AG04449 (cell line): ENCODE measurements at regions not wholly inside any gene's neighbourhood (a gene's known extent, or its start where the extent isn't known, plus 50 kb on each side); places are given as distances from the start of the nearest gene placed in this dataset.

Experiments used
- CTCF ChIA-PET: fragments of 350-600 bp; formaldehyde crosslinking; extraction: SDS; loops from one replicate; lab custom pipeline; 2021; ENCODE audit warnings: antibody characterized with exemption; lab: Yijun Ruan, JAX
- POLR2A ChIA-PET: fragments of 400-600, 350-600 bp; formaldehyde crosslinking; extraction: SDS; loops from one replicate; lab custom pipeline; 2020; ENCODE audit warnings: antibody characterized with exemption, inconsistent platforms; lab: Yijun Ruan, JAX
- DNase-seq: peaks from one replicate; pipeline ENCODE4 v3.0.0-alpha.2; 2010; ENCODE audit warnings: low read depth, low spot score
- H3K4me3 ChIP-seq: 2 replicates; pipeline ENCODE4 v1.5.1; 2011; ENCODE audit warnings: low read depth, mild to moderate bottlenecking, control low read depth, low read length
- CTCF ChIP-seq: IDR thresholded peaks from one replicate; pipeline ENCODE4 v1.5.1; 2011; ENCODE audit warnings: mild to moderate bottlenecking, moderate library complexity, low read length, control low read depth, inconsistent platforms; ENCODE audit not compliant: insufficient read depth; ENCODE audit errors: missing control alignments

GRCh38 chr2:228253752-228254151 is 72.3 kb upstream of the SPHKAP start:
- DNase-seq = no peak
- H3K4me3 ChIP-seq = no peak overlapping the region
- no peak for TF ChIP-seq CTCF
- ChIA-PET CTCF (no interaction called here), POLR2A (no interaction called here)

GRCh38 chr2:228247335-228247734 is 65.8 kb upstream of the SPHKAP start:
- ChIA-PET CTCF (no interaction called here), POLR2A (no interaction called here)
- TF ChIP-seq CTCF = no peak
- no peak for DNase-seq
- H3K4me3 ChIP-seq = no peak overlapping the region

GRCh38 chr2:228245601-228246000 is 64.1 kb upstream of the SPHKAP start:
- TF ChIP-seq CTCF = no peak
- H3K4me3 ChIP-seq = no peak overlapping the region
- ChIA-PET POLR2A (no interaction called here), CTCF (no interaction called here)
- DNase-seq = no peak

GRCh38 chr2:228242591-228242990 is 61.1 kb upstream of the SPHKAP start:
- no peak for DNase-seq
- no peak for TF ChIP-seq CTCF
- CTCF ChIA-PET = no interaction called here
- POLR2A ChIA-PET = no interaction called here
- no peak overlapping the region for H3K4me3 ChIP-seq

GRCh38 chr2:228239907-228240561 is 58.5 kb upstream of the SPHKAP start:
- CTCF ChIA-PET = no interaction called here
- DNase-seq = no peak
- POLR2A ChIA-PET = no interaction called here
- H3K4me3 ChIP-seq = no peak overlapping the region
- TF ChIP-seq CTCF = no peak

GRCh38 chr2:228239207-228239906 is 57.9 kb upstream of the SPHKAP start:
- ChIA-PET CTCF (no interaction called here), POLR2A (no interaction called here)
- DNase-seq = no peak
- no peak for TF ChIP-seq CTCF
- H3K4me3 ChIP-seq = no peak overlapping the region
